ENCODE measurements at regions not wholly inside any gene's neighbourhood (a gene's known extent, or its start where the extent isn't known, plus 50 kb on each side); places are given as distances from the start of the nearest gene placed in this dataset.

DNA sequence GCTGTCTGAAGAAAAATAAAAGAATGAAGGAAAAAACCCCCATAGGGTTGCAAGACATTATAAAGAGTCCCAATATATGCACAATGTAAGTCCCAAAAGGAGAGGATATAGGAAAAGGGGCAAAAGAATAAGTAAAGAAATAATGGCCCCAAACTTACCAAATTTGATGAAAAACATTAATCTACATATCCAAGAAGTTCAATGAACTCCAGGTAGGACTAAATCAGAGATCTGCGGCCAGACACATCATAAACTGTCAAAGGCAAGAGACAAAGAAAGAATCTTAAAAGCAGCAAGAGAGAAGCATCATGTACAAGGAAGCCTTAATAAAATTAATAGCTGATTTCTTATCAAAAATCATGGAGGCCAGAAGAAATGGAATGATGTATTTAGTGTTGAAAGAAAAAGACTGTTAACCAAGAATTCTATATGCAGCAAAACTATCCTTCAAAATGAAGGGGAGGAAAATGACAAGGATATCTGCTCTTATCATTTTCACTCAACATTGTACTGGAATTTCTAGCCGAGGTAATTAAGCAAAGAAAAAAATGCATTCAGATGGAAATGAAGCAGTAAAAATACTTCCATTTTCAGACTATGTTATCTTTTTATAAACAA, 95.7 kb upstream of the GLI3 start:
- intact Hi-C loops (cut with DNase I): no loop called here
- ATAC-seq (ENCODE audit: poor library complexity): no peak

DNA sequence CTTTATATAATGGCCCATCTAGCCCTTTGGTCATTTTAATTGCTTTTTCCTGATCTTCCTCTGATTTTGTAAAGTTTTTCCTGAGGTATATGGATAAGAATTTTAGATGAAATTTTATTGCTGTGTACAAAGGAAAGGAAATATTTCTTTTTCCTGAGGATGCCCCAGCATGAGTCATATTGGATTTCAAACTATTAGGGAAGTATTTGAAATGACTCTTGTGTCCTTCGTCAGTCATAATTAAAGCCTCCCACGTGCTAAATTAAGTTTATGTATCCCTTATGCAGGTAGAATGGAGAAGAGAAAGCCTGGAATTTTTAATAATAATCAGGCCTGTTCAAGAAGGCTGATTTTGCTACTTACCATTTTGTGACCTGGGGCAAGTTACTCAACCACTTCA, 82.6 kb upstream of the GLI3 start:
- no peak for ATAC-seq (ENCODE audit: poor library complexity)
- DNase-seq: no peak
- intact Hi-C loops (cut with DNase I): no loop called here

More for the DNA sequence above, 95.7 kb upstream of the GLI3 start:
- no peak for DNase-seq

DNA sequence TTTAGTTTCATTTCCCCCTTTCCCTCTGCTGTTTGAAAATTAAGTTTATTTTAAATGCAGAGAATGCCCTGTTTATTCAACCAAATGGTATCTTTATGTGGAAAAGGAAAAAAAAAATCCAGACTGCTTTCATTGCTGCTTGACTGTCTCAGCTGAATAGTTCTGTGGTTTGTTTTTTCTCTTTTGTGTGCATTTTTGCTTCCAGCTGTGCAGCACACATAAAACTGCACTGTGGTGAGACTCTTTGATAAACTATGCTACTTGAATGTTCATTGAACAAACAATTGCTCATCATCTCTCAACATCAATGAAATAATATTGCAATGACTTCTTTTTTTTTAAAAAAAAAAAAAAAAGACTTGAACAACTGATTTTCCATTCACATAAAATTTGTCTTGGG, 78.6 kb upstream of the GLI3 start:
- no peak for ATAC-seq (ENCODE audit: poor library complexity)
- no peak for DNase-seq
- intact Hi-C loops (cut with DNase I): no loop called here

DNA sequence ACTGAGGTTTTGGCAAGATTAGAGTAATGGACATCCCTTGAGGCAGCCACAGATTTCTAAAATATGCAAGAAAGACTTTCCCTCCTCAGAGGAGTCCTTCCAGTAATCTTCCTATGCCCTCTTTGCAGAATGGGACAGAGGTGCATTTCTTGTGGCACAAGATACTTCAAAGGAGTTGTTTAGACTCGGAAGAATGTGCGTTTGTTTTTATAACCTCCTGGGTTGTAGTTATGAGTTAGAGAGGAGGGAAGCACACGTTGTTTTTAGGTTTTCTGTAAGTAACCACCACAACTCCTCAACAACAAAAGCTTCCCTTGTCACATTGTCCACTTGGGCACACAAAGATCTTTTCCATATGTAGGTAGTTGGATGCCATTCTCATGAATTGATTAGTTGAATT, 78.1 kb upstream of the GLI3 start:
- intact Hi-C loops (cut with DNase I): no loop called here
- ATAC-seq (ENCODE audit: poor library complexity) (no peak), DNase-seq (no peak)

DNA sequence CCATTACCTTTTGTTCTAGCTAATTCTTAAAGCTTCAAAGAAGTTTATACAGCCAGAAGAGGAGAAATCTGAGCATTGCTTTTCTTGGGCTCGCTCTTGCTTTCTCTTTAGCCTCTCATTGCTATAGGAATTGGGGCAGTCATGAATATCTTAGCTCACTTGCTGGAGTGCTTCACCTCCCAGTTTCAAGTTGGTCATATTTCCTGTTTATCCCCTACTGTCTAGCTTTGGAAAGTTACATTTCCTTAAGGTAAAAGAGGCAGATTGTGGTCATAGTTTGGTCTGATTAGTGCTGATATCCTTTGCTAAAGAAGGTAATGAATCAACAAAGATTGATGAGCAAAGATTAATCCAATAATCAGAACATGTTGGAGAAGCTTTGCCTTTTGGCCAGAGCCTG, 77.7 kb upstream of the GLI3 start:
- intact Hi-C loops (cut with DNase I): no loop called here

DNA sequence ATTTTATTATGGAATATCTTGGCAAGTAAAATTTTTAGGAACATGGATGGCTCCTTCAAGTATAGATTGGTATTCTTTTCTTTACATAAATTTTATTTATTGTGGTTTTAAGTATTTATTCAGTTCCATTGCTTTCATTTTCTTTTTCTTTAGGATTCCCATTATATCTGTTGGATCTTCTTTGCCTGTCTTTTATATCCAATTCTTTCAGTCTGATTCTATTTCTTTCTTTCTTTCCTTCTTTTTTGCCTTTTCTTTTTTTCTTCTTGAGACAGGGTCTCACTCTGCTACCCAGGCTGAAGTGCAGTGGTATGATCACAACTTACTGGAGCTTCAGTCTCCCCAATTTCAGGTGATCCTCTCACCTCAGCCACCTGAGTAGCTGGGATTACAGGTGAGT, 74.2 kb upstream of the GLI3 start:
- DNase-seq (no peak), ATAC-seq (ENCODE audit: poor library complexity) (no peak)
- intact Hi-C loops (cut with DNase I): no loop called here

More for the DNA sequence above, 77.7 kb upstream of the GLI3 start:
- DNase-seq (no peak), ATAC-seq (ENCODE audit: poor library complexity) (no peak)

DNA sequence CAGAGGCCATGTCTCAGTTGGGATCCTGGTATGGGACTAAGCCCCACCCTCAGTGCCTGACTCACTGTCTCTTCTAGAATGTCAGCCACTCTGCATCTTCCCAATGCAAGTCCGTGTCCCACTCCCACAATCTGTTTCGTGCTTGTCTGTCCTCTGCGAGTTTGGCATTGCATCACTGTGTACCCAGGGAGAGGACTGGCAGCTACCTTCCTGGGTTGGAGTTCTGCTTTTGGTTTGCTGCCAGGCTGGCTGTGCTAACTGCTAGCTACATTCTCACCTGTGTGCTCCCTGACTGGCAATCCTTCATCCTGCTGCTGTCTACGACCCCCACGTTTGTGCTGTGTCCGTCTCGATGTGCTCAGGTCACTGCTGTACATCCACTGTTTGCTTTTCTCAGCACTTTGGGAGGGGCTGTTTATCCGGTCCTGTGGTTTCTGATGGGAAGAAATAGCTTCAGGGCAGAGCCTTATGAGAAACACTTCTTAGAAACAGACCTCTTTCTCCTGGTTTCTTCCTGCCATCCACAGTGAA, 56.0 kb upstream of the GLI3 start:
- intact Hi-C loops (cut with DNase I): no loop called here
- ATAC-seq (ENCODE audit: poor library complexity) (no peak), DNase-seq (no peak)

DNA sequence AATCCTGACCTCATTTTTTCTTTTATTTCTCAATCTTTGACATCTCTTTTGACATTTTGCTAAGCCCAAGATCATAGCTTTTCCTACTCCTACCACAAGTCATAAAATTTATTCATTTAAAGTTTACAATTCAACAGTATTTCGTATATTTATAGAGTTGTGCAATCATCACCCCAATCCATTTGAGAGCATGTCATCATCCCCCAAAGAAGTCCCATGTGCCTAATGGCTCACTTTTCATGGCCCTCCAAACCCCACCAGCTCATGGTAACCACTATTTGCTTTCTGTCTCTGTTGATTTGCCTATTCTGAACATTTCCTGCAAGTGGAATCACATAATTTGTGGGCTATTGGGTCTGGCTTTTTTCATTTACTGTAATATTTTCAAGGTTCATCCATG, 52.5 kb upstream of the GLI3 start:
- ATAC-seq (ENCODE audit: poor library complexity) (no peak), DNase-seq (no peak)
- intact Hi-C loops (cut with DNase I): no loop called here

Measured in Right ventricle myocardium superior (tissue), 1 donor.